ENCODE measurements at regions not wholly inside any gene's neighbourhood (a gene's known extent, or its start where the extent isn't known, plus 50 kb on each side); places are given as distances from the start of the nearest gene placed in this dataset.

GRCh38 chr2:240348522-240348921 lies 86.9 kb upstream of the GPC1 start:
- Mint-ChIP-seq H3K27me3 (peaks cover 13% of the 10 kb centered on the region), H3K36me3 (no peaks in the 10 kb centered on the region), H3K4me1 (ENCODE audit: unreplicated experiment) (no peaks in the 10 kb centered on the region), H3K9me3 (no peaks in the 10 kb centered on the region), H3K4me3 (no peak overlapping the region), H3K27ac (no peak overlapping the region)
- TF ChIP-seq, protein P1, sequence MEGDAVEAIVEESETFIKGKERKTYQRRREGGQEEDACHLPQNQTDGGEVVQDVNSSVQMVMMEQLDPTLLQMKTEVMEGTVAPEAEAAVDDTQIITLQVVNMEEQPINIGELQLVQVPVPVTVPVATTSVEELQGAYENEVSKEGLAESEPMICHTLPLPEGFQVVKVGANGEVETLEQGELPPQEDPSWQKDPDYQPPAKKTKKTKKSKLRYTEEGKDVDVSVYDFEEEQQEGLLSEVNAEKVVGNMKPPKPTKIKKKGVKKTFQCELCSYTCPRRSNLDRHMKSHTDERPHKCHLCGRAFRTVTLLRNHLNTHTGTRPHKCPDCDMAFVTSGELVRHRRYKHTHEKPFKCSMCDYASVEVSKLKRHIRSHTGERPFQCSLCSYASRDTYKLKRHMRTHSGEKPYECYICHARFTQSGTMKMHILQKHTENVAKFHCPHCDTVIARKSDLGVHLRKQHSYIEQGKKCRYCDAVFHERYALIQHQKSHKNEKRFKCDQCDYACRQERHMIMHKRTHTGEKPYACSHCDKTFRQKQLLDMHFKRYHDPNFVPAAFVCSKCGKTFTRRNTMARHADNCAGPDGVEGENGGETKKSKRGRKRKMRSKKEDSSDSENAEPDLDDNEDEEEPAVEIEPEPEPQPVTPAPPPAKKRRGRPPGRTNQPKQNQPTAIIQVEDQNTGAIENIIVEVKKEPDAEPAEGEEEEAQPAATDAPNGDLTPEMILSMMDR (conservative IDR thresholded peaks at IDR 0.05) = no peak
- DNase-seq (ENCODE audit: extremely low spot score, unreplicated experiment) = no peak

DNA sequence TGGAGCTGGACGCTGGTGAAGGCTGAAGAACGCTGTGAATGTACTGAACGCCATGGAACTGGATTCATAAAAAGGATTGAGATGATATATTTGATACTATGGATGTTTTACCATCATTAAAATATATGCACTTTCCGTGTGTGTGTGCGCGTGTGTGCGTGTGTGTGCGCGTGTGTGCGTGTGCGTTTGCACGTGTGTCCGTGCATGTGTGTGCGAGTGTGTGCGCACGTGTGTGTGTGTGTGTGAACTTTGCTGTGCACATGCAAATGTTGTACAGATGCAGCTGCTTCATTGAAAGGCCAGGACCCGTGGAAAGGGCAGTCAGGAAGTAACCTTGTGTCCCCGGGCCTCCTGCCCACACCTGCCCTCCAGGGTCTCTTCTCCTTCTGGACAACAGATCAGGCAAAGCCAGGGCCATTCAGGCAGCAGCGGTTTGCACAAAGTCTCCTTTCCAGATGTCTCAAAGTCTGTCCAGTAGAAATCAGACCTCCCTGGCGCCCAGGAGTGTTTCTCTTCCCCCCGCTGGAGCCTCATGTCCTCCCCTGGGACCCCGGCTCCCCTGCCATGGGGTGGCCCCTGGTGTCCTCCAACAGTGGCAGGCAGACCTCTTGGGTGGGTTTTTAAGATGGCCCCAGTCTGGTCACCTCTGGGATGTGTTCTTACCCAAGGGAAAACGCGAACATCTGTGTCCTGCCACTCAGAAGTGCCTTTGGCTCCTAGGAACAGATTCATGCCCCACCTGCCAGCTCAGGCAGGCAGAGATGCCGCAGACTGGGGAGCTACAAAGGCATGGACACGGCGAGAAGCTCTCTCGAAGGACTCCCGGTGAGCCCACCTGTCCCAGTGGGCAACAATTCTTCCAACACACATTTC lies 86.1 kb upstream of the GPC1 start:
- Mint-ChIP-seq H3K4me3 (no peak overlapping the region), H3K4me1 (ENCODE audit: unreplicated experiment) (no peaks in the 10 kb centered on the region), H3K36me3 (no peaks in the 10 kb centered on the region)

GRCh38 chr2:240350006-240350355 lies 85.5 kb upstream of the GPC1 start:
- Mint-ChIP-seq H3K9me3 (no peaks in the 10 kb centered on the region), H3K36me3 (no peaks in the 10 kb centered on the region), H3K4me3 (no peak overlapping the region), H3K27ac (no peak overlapping the region), H3K4me1 (ENCODE audit: unreplicated experiment) (no peaks in the 10 kb centered on the region), H3K27me3 (peaks cover 13% of the 10 kb centered on the region)
- TF ChIP-seq, protein P1 (conservative IDR thresholded peaks at IDR 0.05) = no peak
- no peak for DNase-seq (ENCODE audit: extremely low spot score, unreplicated experiment)

More for the DNA sequence above, 86.1 kb upstream of the GPC1 start:
- H3K27ac Mint-ChIP-seq = no peak overlapping the region
- H3K27me3 Mint-ChIP-seq = peaks cover 13% of the 10 kb centered on the region
- no peaks in the 10 kb centered on the region for H3K9me3 Mint-ChIP-seq
- TF ChIP-seq, protein P1 (conservative IDR thresholded peaks at IDR 0.05) = no peak
- no peak for DNase-seq (ENCODE audit: extremely low spot score, unreplicated experiment)

- no peak overlapping the region for H3K4me3 Mint-ChIP-seq
- no peak for DNase-seq (ENCODE audit: extremely low spot score, unreplicated experiment)
- TF ChIP-seq, protein P1 (conservative IDR thresholded peaks at IDR 0.05) = no peak
- H3K36me3 Mint-ChIP-seq = no peaks in the 10 kb centered on the region
- no peaks in the 10 kb centered on the region for H3K4me1 Mint-ChIP-seq (ENCODE audit: unreplicated experiment)
- H3K27me3 Mint-ChIP-seq = peaks cover 13% of the 10 kb centered on the region
- no peak overlapping the region for H3K27ac Mint-ChIP-seq
- no peaks in the 10 kb centered on the region for H3K9me3 Mint-ChIP-seq
Observed at GRCh38 chr2:240350696-240351087, 84.8 kb upstream of the GPC1 start.

GRCh38 chr2:240351088-240351741 lies 84.2 kb upstream of the GPC1 start:
- Mint-ChIP-seq H3K36me3 (no peaks in the 10 kb centered on the region), H3K9me3 (no peaks in the 10 kb centered on the region), H3K27me3 (peaks cover 13% of the 10 kb centered on the region), H3K4me3 (no peak overlapping the region), H3K27ac (no peak overlapping the region), H3K4me1 (ENCODE audit: unreplicated experiment) (no peaks in the 10 kb centered on the region)
- DNase-seq (ENCODE audit: extremely low spot score, unreplicated experiment) = no peak
- TF ChIP-seq, protein P1 (conservative IDR thresholded peaks at IDR 0.05) = no peak

Data from type B pancreatic cell (in vitro differentiated cells).